ENCODE measurements at regions not wholly inside any gene's neighbourhood (a gene's known extent, or its start where the extent isn't known, plus 50 kb on each side); places are given as distances from the start of the nearest gene placed in this dataset.
"Not testable (repeated sequence)": the region's sequence is repeated elsewhere in the genome, so short reads cannot be mapped to it uniquely, and the experiment has no call there.

GRCh38 chr4:11701966-11702725 is 273.5 kb upstream of the HS3ST1 start:
- DNase-seq (ENCODE audit: low read depth in 4 of 4, low spot score in 2 of 4) = no peak

DNA sequence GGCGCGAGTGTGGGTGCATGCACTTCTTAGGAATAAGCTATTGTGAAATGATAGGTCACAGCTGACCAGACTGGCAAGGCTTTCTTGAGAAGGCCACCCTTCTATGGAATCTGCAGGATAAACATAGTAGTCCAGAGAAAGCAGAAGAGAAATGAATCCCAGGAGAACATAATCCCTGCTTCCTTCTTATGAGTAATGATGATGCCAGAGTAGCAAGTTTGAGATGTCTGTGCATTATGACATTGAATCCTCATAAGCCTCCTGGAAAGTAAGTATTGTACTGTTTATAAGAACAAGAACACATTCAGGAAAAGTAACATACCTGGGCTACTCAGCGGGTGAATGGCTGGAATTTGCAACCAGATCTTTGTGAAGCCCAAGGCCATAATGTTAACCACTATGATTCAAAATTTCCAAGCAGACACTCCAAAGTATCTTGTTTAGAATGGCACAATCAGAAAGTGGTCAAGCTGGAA is 272.1 kb upstream of the HS3ST1 start:
- DNase-seq (ENCODE audit: low read depth in 4 of 4, low spot score in 2 of 4) = no peak

DNA sequence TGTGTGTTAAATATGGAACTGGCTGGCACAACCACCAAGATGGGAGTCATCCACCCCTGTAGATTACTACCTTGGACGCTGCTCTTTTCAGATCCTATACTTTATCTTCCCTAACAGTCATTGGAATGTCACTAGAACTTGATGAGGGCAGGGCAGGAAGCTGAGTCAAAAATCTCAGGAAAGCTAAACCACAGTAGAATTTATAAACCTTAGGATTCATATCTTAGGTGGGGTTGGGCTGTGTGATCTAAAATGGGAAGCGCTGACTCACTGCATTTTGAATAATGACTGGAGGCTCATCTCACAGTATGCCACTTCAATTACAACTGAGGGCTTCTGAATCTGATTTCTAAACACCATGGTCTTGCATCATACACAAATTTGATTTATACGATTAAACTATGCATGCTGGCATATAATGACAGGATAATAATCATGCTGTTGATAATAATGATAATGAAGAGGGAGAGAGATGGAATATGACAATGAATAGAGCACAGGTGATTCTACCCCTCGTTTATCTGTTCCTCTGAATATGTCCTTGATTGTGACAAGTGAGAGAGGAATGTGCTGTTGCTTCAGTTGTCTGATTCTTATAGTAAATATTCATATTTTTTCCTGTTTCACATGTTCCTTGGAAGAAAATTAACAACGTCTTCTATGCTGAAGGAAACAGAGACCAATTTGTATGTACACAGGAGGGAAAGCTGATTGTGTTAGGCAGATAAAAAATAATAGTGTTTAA is 270.3 kb upstream of the HS3ST1 start:
- no peak for DNase-seq (ENCODE audit: low read depth in 4 of 4, low spot score in 2 of 4)

DNA sequence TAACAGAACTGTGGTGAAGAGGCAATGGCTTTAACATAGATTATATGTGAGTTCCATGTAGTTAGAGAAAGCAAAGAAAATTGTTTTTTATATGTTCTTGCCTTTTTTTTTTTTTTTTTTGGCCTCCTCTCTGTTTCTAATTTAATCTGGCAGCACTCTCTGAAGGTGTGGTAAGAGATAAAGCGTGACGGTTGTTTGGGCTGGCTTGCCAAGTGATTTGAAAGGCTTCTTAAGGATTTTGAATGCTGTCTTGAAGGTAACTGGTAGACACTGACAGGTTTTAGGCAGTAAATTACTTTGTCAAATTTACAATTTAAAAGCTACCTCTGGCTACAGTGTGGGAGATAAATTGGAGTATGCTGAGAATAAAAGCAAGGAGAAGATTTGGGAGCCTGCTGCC is 269.3 kb upstream of the HS3ST1 start:
- DNase-seq (ENCODE audit: low read depth in 4 of 4, low spot score in 2 of 4) = no peak

- no peak for DNase-seq (ENCODE audit: low read depth in 4 of 4, low spot score in 2 of 4)
Observed at GRCh38 chr4:11693693-11694092, 265.0 kb upstream of the HS3ST1 start.

DNA sequence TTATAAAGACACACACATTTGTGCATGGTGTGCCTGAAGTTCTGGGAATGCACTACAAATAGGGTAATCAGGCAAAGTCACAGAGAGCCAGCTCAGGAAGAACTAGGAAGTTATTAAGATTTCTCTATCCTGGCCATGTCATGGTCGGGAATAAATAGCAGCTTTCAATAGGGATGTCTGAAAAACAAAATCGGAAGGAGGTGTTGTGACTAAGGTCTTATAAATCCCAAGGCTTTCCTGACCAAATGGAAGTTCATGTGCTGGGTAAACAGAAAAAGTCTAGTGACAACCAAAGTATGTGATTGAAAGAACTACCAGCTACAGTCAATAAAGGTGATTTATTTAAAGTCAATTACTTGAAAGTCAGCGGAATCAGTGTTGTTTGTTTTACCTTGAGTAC is 262.5 kb upstream of the HS3ST1 start:
- DNase-seq (ENCODE audit: low read depth in 4 of 4, low spot score in 2 of 4) = no peak

GRCh38 chr4:11687727-11688126 is 259.0 kb upstream of the HS3ST1 start:
- no peak for DNase-seq (ENCODE audit: low read depth in 4 of 4, low spot score in 2 of 4)

DNA sequence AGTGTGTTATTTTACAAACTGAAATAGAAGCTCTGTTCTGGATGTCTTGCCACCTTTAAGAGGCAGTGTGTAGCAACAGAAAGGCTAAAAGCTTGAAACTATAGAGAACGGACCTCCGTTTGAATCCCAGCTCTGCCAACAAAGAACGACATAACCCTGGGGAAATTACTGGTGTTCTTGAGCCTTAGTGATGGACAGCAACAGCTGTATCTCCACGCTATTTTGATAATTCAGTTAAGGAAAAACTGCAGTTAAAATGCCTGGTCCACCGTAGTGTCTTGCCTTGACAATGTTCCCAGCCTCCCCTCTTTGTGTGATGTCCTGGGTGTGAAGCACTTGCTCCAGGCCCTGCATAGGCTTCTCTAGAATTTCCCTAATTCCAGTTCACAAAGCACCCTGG is 256.8 kb upstream of the HS3ST1 start:
- DNase-seq (ENCODE audit: low read depth in 4 of 4, low spot score in 2 of 4) = no peak

GRCh38 chr4:11675051-11675800 is 246.5 kb upstream of the HS3ST1 start:
- no peak for DNase-seq (ENCODE audit: low read depth in 4 of 4, low spot score in 2 of 4)

- no peak for DNase-seq (ENCODE audit: low read depth in 4 of 4, low spot score in 2 of 4)
Observed at GRCh38 chr4:11670304-11670703, 241.6 kb upstream of the HS3ST1 start.

DNA sequence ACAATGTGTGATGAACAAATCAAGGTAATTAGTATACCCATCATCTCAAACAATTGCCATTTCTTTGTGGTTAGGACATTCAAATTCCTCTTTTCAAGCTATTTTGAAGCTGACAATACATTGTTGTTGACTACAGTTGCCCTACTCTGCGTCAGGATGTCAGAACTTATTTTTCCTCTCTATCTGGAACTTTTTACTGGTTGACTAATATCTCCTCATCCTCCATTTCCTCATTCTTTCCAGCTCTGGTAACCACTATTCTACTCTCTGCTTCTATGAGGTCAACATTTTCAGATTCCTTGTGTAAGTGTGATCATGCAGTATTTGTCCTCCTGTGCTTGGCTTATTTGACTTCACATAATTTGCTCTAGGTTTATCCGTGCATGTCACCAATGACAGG is 240.5 kb upstream of the HS3ST1 start:
- no peak for DNase-seq (ENCODE audit: low read depth in 4 of 4, low spot score in 2 of 4)

- DNase-seq (ENCODE audit: low read depth in 4 of 4, low spot score in 2 of 4) = no peak
Observed at GRCh38 chr4:11663114-11663513, 234.4 kb upstream of the HS3ST1 start.

DNA sequence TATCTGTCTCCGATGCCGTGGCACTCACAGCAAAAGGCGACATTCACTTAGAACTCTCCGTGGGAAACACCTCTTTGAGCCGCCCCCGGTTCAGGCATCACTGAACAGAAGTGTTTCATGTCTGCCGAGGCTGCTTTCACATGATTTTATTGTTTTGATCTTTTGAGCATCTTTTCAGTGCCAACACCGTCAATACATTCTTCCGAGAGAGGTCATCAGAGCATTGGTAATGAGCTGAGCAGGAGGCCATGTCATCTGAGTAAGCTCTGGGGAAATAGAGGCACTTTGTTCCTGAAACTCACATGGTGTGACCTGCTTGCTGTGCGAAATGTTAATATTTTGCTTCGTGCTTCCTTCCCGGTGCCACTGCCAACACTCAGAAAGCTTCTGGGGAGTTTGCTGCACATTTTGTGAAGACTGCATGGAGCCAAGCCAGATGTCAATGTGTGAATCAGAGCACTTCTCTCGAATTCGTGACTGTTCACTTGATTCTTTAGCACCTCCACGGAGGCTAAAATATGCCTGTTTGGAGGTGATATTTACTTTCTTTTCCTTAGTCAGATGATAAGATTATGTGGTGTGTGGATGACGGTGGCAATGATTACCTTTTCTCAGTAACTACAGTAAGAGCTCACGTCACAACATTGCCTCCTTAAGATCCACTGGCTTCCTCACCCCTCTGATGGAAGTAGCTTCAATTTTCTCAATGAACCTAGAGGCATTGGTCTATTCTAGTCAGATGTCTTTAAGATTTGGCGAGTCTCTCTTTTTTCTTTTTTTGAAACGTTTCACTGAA is 222.3 kb upstream of the HS3ST1 start:
- peak in 3 of 4 donors; percentile 20 to 26 (median 25) for DNase-seq (ENCODE audit: low read depth in 4 of 4, low spot score in 2 of 4)

DNA sequence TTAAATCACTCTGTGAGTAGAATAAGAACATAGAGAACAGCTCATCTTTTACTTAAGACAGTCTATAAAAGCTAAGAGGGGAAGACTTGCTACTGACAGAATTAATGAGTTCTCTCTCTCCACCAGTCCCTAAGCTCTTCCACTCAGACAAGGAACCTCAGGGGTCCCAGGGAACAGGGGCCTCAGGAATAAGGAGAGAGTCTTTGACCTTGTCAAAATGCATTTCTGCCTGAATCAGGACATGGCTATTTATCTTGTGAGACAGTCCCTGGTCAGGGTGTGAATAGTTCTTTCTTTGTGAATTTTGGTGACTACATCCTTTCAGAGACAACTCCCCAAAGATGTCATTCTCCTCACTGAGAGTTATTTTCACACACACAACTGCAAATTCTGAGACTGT is 218.7 kb upstream of the HS3ST1 start:
- no peak for DNase-seq (ENCODE audit: low read depth in 4 of 4, low spot score in 2 of 4)

DNA sequence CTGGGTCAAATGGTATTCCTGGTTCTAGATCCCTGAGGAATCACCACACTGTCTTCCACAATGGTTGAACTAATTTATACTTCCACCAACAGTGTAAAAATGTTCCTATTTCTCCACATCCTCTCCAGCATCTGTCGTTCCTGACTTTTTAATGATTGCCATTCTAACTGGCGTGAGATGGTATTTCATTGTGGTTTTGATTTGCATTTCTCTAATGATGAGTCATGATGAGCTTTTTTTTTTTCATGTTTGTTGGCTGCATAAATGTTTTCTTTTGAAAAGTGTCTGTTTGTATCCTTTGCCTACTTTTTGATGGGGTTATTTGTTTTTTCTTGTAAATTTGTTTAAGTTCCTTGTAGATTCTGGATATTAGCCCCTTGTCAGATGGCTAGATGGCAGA is 214.4 kb upstream of the HS3ST1 start:
- not testable (repeated sequence) for DNase-seq (ENCODE audit: low read depth in 4 of 4, low spot score in 2 of 4)

GRCh38 chr4:11640584-11640983 is 211.9 kb upstream of the HS3ST1 start:
- no peak for DNase-seq (ENCODE audit: low read depth in 4 of 4, low spot score in 2 of 4)

GRCh38 chr4:11636551-11636950 is 207.9 kb upstream of the HS3ST1 start:
- DNase-seq (ENCODE audit: low read depth in 4 of 4, low spot score in 2 of 4) = no peak

DNA sequence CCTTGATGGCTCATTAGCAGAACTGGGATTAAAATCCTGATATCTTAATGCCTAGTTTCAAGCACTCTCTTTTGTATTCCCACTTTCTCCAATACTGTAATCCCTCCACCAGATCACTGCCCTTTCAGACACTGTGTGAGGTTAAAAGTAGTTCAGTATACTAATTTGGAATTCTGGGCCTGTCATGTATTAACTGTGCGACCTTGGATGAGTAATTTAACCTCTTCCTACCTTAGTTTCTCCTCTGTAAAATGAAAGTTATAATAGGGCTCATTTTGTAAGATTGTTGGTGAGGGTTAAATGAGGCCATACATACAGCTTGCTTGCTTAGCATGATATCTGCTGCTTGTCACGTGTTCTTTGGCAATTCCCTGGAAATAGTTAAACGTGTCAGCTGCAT is 207.3 kb upstream of the HS3ST1 start:
- no peak for DNase-seq (ENCODE audit: low read depth in 4 of 4, low spot score in 2 of 4)

- no peak for DNase-seq (ENCODE audit: low read depth in 4 of 4, low spot score in 2 of 4)
Observed at GRCh38 chr4:11635342-11635741, 206.6 kb upstream of the HS3ST1 start.

DNA sequence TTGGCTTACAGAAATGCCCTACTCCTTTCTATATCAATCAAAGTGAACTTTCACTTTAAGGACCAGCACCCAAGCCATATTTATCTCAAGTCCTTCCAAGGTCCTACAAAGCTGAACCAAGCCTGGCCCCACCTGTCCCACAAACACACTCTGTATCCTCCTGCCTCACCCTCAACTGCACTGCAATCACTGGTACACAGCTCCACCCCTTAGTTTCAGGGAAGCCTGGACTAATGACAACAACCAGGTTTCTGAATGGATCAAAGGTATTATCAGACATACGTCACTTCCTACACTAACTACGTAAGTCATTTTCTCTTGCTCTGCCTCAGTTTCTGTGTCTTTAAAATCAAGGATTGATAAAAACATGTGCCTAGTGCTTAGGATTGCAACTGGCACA is 205.6 kb upstream of the HS3ST1 start:
- DNase-seq (ENCODE audit: low read depth in 4 of 4, low spot score in 2 of 4) = no peak

- DNase-seq (ENCODE audit: low read depth in 4 of 4, low spot score in 2 of 4) = no peak
Observed at GRCh38 chr4:11633430-11633829, 204.7 kb upstream of the HS3ST1 start.

All from left renal cortex interstitium (tissue), 4 donors.